IMR-90 (cell line): ENCODE measurements at regions not wholly inside any gene's neighbourhood (a gene's known extent, or its start where the extent isn't known, plus 50 kb on each side); places are given as distances from the start of the nearest gene placed in this dataset.

ENCODE experiments used
- ATAC-seq: fragments of 200-7000 bp; cut with Tn5 transposase; 2 replicates; pipeline ENCODE4 v1.9.1; 2020; ENCODE audit warnings: low read depth, mild to moderate bottlenecking, moderate library complexity
- BruUV-seq: library from RNA; stranded (reverse); fragments of 400-500 nt; replicated peaks from 2 replicates; lab custom pipeline; 2021; lab: Mats Ljungman, UMichigan
- CTCF ChIA-PET: fragments of 300-600 bp; formaldehyde crosslinking; extraction: SDS; loops from one replicate; lab custom pipeline; 2021; ENCODE audit warnings: antibody characterized with exemption; lab: Yijun Ruan, JAX
- POLR2A ChIA-PET: fragments of 300-600 bp; sonication (Branson Sonifier 250); formaldehyde crosslinking; loops from one replicate; lab custom pipeline; 2022; ENCODE audit warnings: antibody characterized with exemption; ENCODE audit not compliant: unreplicated experiment; lab: Charles Lee
- DNase-seq: peaks from one replicate; pipeline ENCODE4 v3.0.0; 2013
- H2AFZ ChIP-seq: replicated peaks from 2 replicates; pipeline ENCODE3; 2013; ENCODE audit warnings: low read length, mild to moderate bottlenecking; ENCODE audit not compliant: poor library complexity
- H2AK5ac ChIP-seq: 2 replicates; pipeline ENCODE4 v1.6.1; 2013; ENCODE audit warnings: low read depth, low read length, inconsistent platforms
- H2AK9ac ChIP-seq: replicated peaks from 2 replicates; pipeline ENCODE3; 2013; ENCODE audit warnings: mild to moderate bottlenecking, low read depth, low read length, moderate library complexity; ENCODE audit not compliant: poor library complexity
- H2BK120ac ChIP-seq: 2 replicates; pipeline ENCODE4 v1.6.1; 2013; ENCODE audit warnings: low read depth, low read length, inconsistent platforms
- H2BK15ac ChIP-seq: 3 replicates; pipeline ENCODE4 v1.6.1; 2013; ENCODE audit warnings: low read depth, low read length, inconsistent platforms
- H2BK20ac ChIP-seq: 2 replicates; pipeline ENCODE4 v1.6.1; 2013; ENCODE audit warnings: low read depth, mild to moderate bottlenecking, inconsistent platforms, low read length, moderate library complexity
- H2BK5ac ChIP-seq: 2 replicates; pipeline ENCODE4 v1.6.1; 2013; ENCODE audit warnings: mild to moderate bottlenecking, low read depth, low read length, inconsistent platforms; ENCODE audit not compliant: poor library complexity, severe bottlenecking
- H3K14ac ChIP-seq: replicated peaks from 2 replicates; pipeline ENCODE4 v1.6.1; 2013; ENCODE audit warnings: low read depth, low read length, inconsistent platforms
- H3K18ac ChIP-seq: 2 replicates; pipeline ENCODE4 v1.6.1; 2013; ENCODE audit warnings: low read depth, low read length, control low read depth
- H3K23ac ChIP-seq: 2 replicates; pipeline ENCODE4 v1.6.1; 2013; ENCODE audit warnings: low read depth, low read length, inconsistent platforms
- H3K27ac ChIP-seq: 2 replicates; pipeline ENCODE4 v1.5.1; 2013; ENCODE audit warnings: mild to moderate bottlenecking, control low read depth, low read length; ENCODE audit not compliant: insufficient read depth
- H3K27me3 ChIP-seq: 2 replicates; pipeline ENCODE4 v1.6.1; 2013; ENCODE audit warnings: low read length; ENCODE audit not compliant: control insufficient read depth, insufficient read depth
- H3K36me3 ChIP-seq: 2 replicates; pipeline ENCODE4 v1.6.1; 2013; ENCODE audit warnings: low read length, mixed read lengths; ENCODE audit not compliant: control insufficient read depth, insufficient read depth
- H3K4ac ChIP-seq: 2 replicates; pipeline ENCODE4 v1.6.1; 2013; ENCODE audit warnings: low read depth, low read length, inconsistent platforms
- H3K4me1 ChIP-seq: 2 replicates; pipeline ENCODE4 v1.6.1; 2013; ENCODE audit warnings: low read length, mixed read lengths; ENCODE audit not compliant: control insufficient read depth, insufficient read depth
- H3K4me2 ChIP-seq: 2 replicates; pipeline ENCODE4 v1.6.1; 2013; ENCODE audit warnings: low read depth, mild to moderate bottlenecking, control low read depth, low read length, moderate library complexity
- H3K4me3 ChIP-seq: 2 replicates; pipeline ENCODE4 v1.5.1; 2013; ENCODE audit warnings: low read depth, mild to moderate bottlenecking, control low read depth, low read length, moderate library complexity; ENCODE audit not compliant: insufficient read depth
- H3K56ac ChIP-seq: 2 replicates; pipeline ENCODE4 v1.6.1; 2013; ENCODE audit warnings: low read length, inconsistent platforms; ENCODE audit not compliant: insufficient read depth; ENCODE audit errors: extremely low read depth
- H3K79me1 ChIP-seq, 2 experiments: 2 replicates each; pipeline ENCODE4 v1.6.1; 2013; ENCODE audit warnings: low read length in 2 of 2, inconsistent platforms in 1 of 2, low read depth in 1 of 2
- H3K9ac ChIP-seq: 2 replicates; pipeline ENCODE4 v1.6.1; 2013; ENCODE audit warnings: low read depth, low read length, control low read depth
- H3K9me1 ChIP-seq: 2 replicates; pipeline ENCODE4 v1.6.1; 2013; ENCODE audit warnings: low read length, inconsistent platforms; ENCODE audit not compliant: insufficient read depth
- H3K9me3 ChIP-seq: 2 replicates; pipeline ENCODE4 v1.6.1; 2013; ENCODE audit warnings: low read length; ENCODE audit not compliant: control insufficient read depth, insufficient read depth
- H4K20me1 ChIP-seq: 2 replicates; pipeline ENCODE4 v1.6.1; 2013; ENCODE audit warnings: low read length, inconsistent platforms; ENCODE audit not compliant: insufficient read depth
- H4K5ac ChIP-seq: 2 replicates; pipeline ENCODE4 v1.6.1; 2013; ENCODE audit warnings: mild to moderate bottlenecking, low read depth, low read length, control low read depth
- H4K8ac ChIP-seq, 2 experiments: 2 replicates each; pipeline ENCODE4 v1.6.1; 2013; ENCODE audit warnings: low read depth in 2 of 2, low read length in 2 of 2, control low read depth in 1 of 2, inconsistent platforms in 1 of 2
- H4K91ac ChIP-seq: 2 replicates; pipeline ENCODE4 v1.6.1; 2013; ENCODE audit warnings: low read depth, low read length, inconsistent platforms; ENCODE audit not compliant: insufficient read depth
- BHLHE40 ChIP-seq: fragments of 150-350 bp; IDR thresholded peaks from 2 replicates; pipeline ENCODE4 v1.6.1; 2016; ENCODE audit warnings: mild to moderate bottlenecking, low read depth, low read length
- CEBPB ChIP-seq: IDR thresholded peaks from 2 replicates; pipeline ENCODE4 v1.6.1; 2012; ENCODE audit warnings: low read depth, low read length, improper control_type of control experiment
- CHD1 ChIP-seq: IDR thresholded peaks from 2 replicates; pipeline ENCODE4 v1.6.1; 2012; ENCODE audit warnings: low read depth, low read length, improper control_type of control experiment
- ELK1 ChIP-seq: fragments of 150-350 bp; IDR thresholded peaks from 2 replicates; pipeline ENCODE4 v1.6.1; 2016; ENCODE audit warnings: low read depth, mild to moderate bottlenecking, low read length, moderate library complexity, borderline replicate concordance
- FOS ChIP-seq: fragments of 150-350 bp; IDR thresholded peaks from 2 replicates; pipeline ENCODE4 v1.6.1; 2016; ENCODE audit warnings: low read depth, low read length
- MAZ ChIP-seq: IDR thresholded peaks from 2 replicates; pipeline ENCODE4 v1.6.1; 2012; ENCODE audit warnings: low read depth, mild to moderate bottlenecking, low read length, improper control_type of control experiment, moderate library complexity, borderline replicate concordance
- MXI1 ChIP-seq: IDR thresholded peaks from 2 replicates; pipeline ENCODE4 v1.6.1; 2012; ENCODE audit warnings: low read depth, mild to moderate bottlenecking, low read length, moderate library complexity, borderline replicate concordance
- NFE2L2 ChIP-seq: fragments of 150-350 bp; IDR thresholded peaks from 2 replicates; pipeline ENCODE4 v1.6.1; 2016; ENCODE audit warnings: low read depth, mild to moderate bottlenecking, low read length
- POLR2A ChIP-seq: IDR thresholded peaks from 2 replicates; pipeline ENCODE4 v1.6.1; 2012; ENCODE audit warnings: mild to moderate bottlenecking, low read depth, low read length
- RAD21 ChIP-seq: IDR thresholded peaks from 2 replicates; pipeline ENCODE4 v1.6.1; 2012; ENCODE audit warnings: low read length, improper control_type of control experiment
- RCOR1 ChIP-seq: IDR thresholded peaks from 2 replicates; pipeline ENCODE4 v1.6.1; 2012; ENCODE audit warnings: mild to moderate bottlenecking, low read length, improper control_type of control experiment; ENCODE audit not compliant: insufficient replicate concordance
- RFX5 ChIP-seq: IDR thresholded peaks from 2 replicates; pipeline ENCODE4 v1.8.0; 2012; ENCODE audit warnings: low read depth, mild to moderate bottlenecking, low read length, moderate library complexity
- SMC3 ChIP-seq: fragments of 150-350 bp; IDR thresholded peaks from 2 replicates; pipeline ENCODE4 v1.6.1; 2016; ENCODE audit warnings: low read depth, mild to moderate bottlenecking, antibody characterized with exemption, low read length, moderate library complexity
- USF2 ChIP-seq: fragments of 150-350 bp; IDR thresholded peaks from 2 replicates; pipeline ENCODE4 v1.6.1; 2017; ENCODE audit warnings: mild to moderate bottlenecking, antibody characterized with exemption, low read length, low read depth
- WGBS, 2 experiments: methylation state at CpG; one replicate each; pipeline versions ENCODE4 v1.1.5 to v1.1.7; 2013; ENCODE audit warnings: missing lambda C conversion rate in 2 of 2; ENCODE audit not compliant: insufficient read length in 1 of 2; ENCODE audit errors: extremely low coverage in 2 of 2; 5-methylcytosine and 5-hydroxymethylcytosine counted together
- dilution Hi-C: fragments of 300-500 bp; cut with HindIII; formaldehyde crosslinking; loops from one replicate; pipeline ENCODE4 v1.14.3; 2018; ENCODE audit warnings: low sequenced_read_pairs; ENCODE audit not compliant: unreplicated experiment
- in situ Hi-C: fragments of 300-500 bp; cut with MboI; formaldehyde crosslinking; loops from 3 replicates; pipeline ENCODE4 v1.14.3; 2019; ENCODE audit warnings: low sequenced_read_pairs, inconsistent platforms, mixed read lengths
- intact Hi-C: fragments of 100-400 bp; cut with micrococcal nuclease; formaldehyde crosslinking; loops from 2 replicates; pipeline ENCODE4 v1.10.0; 2022

- Histone ChIP-seq H4K91ac (no peak overlapping the region), H2AK9ac (no peak overlapping the region), H2BK20ac (no peak overlapping the region), H2BK15ac (no peak overlapping the region), H2BK5ac (no peak overlapping the region), H4K20me1 (no peaks in the 10 kb centered on the region), H3K18ac (no peak overlapping the region), H3K23ac (no peak overlapping the region), H4K5ac (no peak overlapping the region), H4K8ac (no peak overlapping the region), H3K9me1 (no peaks in the 10 kb centered on the region), H3K9me3 (no peaks in the 10 kb centered on the region), H3K36me3 (no peaks in the 10 kb centered on the region), H2AFZ (peak overlapping the region; percentile 11), H2AK5ac (no peak overlapping the region), H3K9ac (no peak overlapping the region), H3K4me3 (no peak overlapping the region), H3K4me1 (no peaks in the 10 kb centered on the region), H3K56ac (no peak overlapping the region), H3K27ac (no peak overlapping the region), H3K4me2 (no peak overlapping the region), H3K14ac (no peak overlapping the region), H2BK120ac (no peak overlapping the region), H3K4ac (no peak overlapping the region), H3K79me1 (no peaks in the 10 kb centered on the region), H3K27me3 (peaks cover 34% of the 10 kb centered on the region)
- ATAC-seq, result no peak
- DNase-seq, result no peak
- ChIA-PET CTCF (no interaction called here), POLR2A (no interaction called here)
- TF ChIP-seq RAD21 (no peak), RCOR1 (no peak), ELK1 (no peak), RFX5 (no peak), MXI1 (no peak), MAZ (no peak), SMC3 (no peak), FOS (no peak), USF2 (no peak), NFE2L2 (no peak), BHLHE40 (no peak), POLR2A (no peak), CHD1 (no peak), CEBPB (no peak)
- no TSS peak for BruUV-seq
- intact Hi-C loops, result no loop called here
- in situ Hi-C loops, result no loop called here
- 35% methylated on average over 7 of the region's 21 CpGs; no CpG with 5 or more reads in 1 of the 2 experiments for WGBS, 2 experiments
- dilution Hi-C loops, result no loop called here
Measured at GRCh38 chr20:63095718-63096654, 89.2 kb upstream of the BHLHE23 start.
